GM10248 (cell line): ENCODE measurements at regions not wholly inside any gene's neighbourhood (a gene's known extent, or its start where the extent isn't known, plus 50 kb on each side); places are given as distances from the start of the nearest gene placed in this dataset.

Experiments used
- CTCF ChIA-PET: fragments of 300-600 bp; sonication (Branson Sonifier 250); formaldehyde crosslinking; extraction: SDS; loops from one replicate; lab custom pipeline; 2021; ENCODE audit warnings: antibody characterized with exemption; lab: Yijun Ruan, JAX
- POLR2A ChIA-PET: fragments of 350-650 bp; sonication (Branson Sonifier 250); formaldehyde crosslinking; extraction: SDS; loops from one replicate; lab custom pipeline; 2020; ENCODE audit warnings: antibody characterized with exemption; lab: Yijun Ruan, JAX
- DNase-seq: peaks from one replicate; pipeline ENCODE4 v3.0.0; 2012; ENCODE audit errors: extremely low spot score
- CTCF ChIP-seq: IDR thresholded peaks from 2 replicates; pipeline ENCODE4 v1.5.1; 2012; ENCODE audit warnings: mild to moderate bottlenecking, low read depth; ENCODE audit errors: extremely low read depth, missing control alignments, control extremely low read depth

- no peak for TF ChIP-seq CTCF
- POLR2A ChIA-PET: no interaction called here
- no peak for DNase-seq
- CTCF ChIA-PET: interaction anchor here (1.4 to 2.6 kb wide), 2 partner anchors 11 to 14 kb away, joined by 4 to 13 read pairs; no protein-coding TSS in a partner anchor
Observed at GRCh38 chr2:56100791-56101312, 82.9 kb upstream of the CCDC85A start.

GRCh38 chr2:56102098-56102497 lies 81.7 kb upstream of the CCDC85A start:
- CTCF ChIA-PET: interaction anchor here (1.7 to 2.6 kb wide), 2 partner anchors 12 to 15 kb away, joined by 4 to 13 read pairs; no protein-coding TSS in a partner anchor
- no peak for TF ChIP-seq CTCF
- POLR2A ChIA-PET: no interaction called here
- DNase-seq: no peak

GRCh38 chr2:56102866-56103265 lies 80.9 kb upstream of the CCDC85A start:
- DNase-seq: no peak
- no peak for TF ChIP-seq CTCF
- ChIA-PET CTCF (interaction anchor here (1.7 kb wide), 1 partner anchor 16 kb away, joined by 4 read pairs; no protein-coding TSS in a partner anchor), POLR2A (no interaction called here)

GRCh38 chr2:56104962-56105361 lies 78.8 kb upstream of the CCDC85A start:
- no peak for TF ChIP-seq CTCF
- no peak for DNase-seq
- POLR2A ChIA-PET: no interaction called here
- CTCF ChIA-PET: interaction anchor here (0.9 to 1.5 kb wide), 6 partner anchors 9 to 387 kb away, joined by 3 to 4 read pairs (median 3); no protein-coding TSS in a partner anchor

GRCh38 chr2:56107502-56108220 lies 76.1 kb upstream of the CCDC85A start:
- CTCF ChIA-PET: no interaction called here

GRCh38 chr2:56108806-56109205 lies 75.0 kb upstream of the CCDC85A start:
- ChIA-PET CTCF (interaction anchor here (0.9 to 1.2 kb wide), 3 partner anchors 9 to 13 kb away, joined by 3 to 4 read pairs (median 3); no protein-coding TSS in a partner anchor), POLR2A (no interaction called here)
- no peak for TF ChIP-seq CTCF
- DNase-seq: no peak

More at GRCh38 chr2:56107502-56108220, 76.1 kb upstream of the CCDC85A start:
- POLR2A ChIA-PET: no interaction called here
- no peak for DNase-seq
- TF ChIP-seq CTCF: no peak
